Kidney epithelial cell (primary cell): ENCODE measurements at regions not wholly inside any gene's neighbourhood (a gene's known extent, or its start where the extent isn't known, plus 50 kb on each side); places are given as distances from the start of the nearest gene placed in this dataset.

Source experiments
- DNase-seq: peaks from one replicate; pipeline ENCODE4 v3.0.0-alpha.2; 2010; ENCODE audit warnings: low read depth
- H3K27me3 ChIP-seq: 2 replicates; pipeline ENCODE4 v1.6.0; 2011; ENCODE audit warnings: low read length; ENCODE audit not compliant: control insufficient read depth, insufficient read depth
- H3K36me3 ChIP-seq: 2 replicates; pipeline ENCODE4 v1.5.1; 2011; ENCODE audit warnings: low read length; ENCODE audit not compliant: control insufficient read depth, insufficient read depth
- H3K4me3 ChIP-seq: 2 replicates; pipeline ENCODE4 v1.5.1; 2011; ENCODE audit warnings: low read depth, mild to moderate bottlenecking, control low read depth, low read length
- CTCF ChIP-seq: IDR thresholded peaks from 2 replicates; pipeline ENCODE4 v1.5.1; 2011; ENCODE audit warnings: mild to moderate bottlenecking, moderate library complexity, low read length, control low read depth, inconsistent platforms; ENCODE audit not compliant: insufficient read depth, poor library complexity, severe bottlenecking

- H3K27me3 ChIP-seq = no peaks in the 10 kb centered on the region
- no peak overlapping the region for H3K4me3 ChIP-seq
- no peaks in the 10 kb centered on the region for H3K36me3 ChIP-seq
- TF ChIP-seq CTCF = no peak
- no peak for DNase-seq
Measured at GRCh38 chr20:23273776-23274175, 76.8 kb upstream of the NXT1 start.

- no peaks in the 10 kb centered on the region for H3K27me3 ChIP-seq
- TF ChIP-seq CTCF = no peak
- no peak for DNase-seq
- no peak overlapping the region for H3K4me3 ChIP-seq
- H3K36me3 ChIP-seq = no peaks in the 10 kb centered on the region
Measured at GRCh38 chr20:23272176-23273029, 78.2 kb upstream of the NXT1 start.

- Histone ChIP-seq H3K36me3 (no peaks in the 10 kb centered on the region), H3K27me3 (no peaks in the 10 kb centered on the region), H3K4me3 (no peak overlapping the region)
- peak; percentile 65 for DNase-seq
- no peak for TF ChIP-seq CTCF
Measured at GRCh38 chr20:23270382-23270911, 80.1 kb upstream of the NXT1 start.

- no peak for TF ChIP-seq CTCF
- no peak overlapping the region for H3K4me3 ChIP-seq
- no peak for DNase-seq
- H3K36me3 ChIP-seq = no peaks in the 10 kb centered on the region
- no peaks in the 10 kb centered on the region for H3K27me3 ChIP-seq
Measured at GRCh38 chr20:23269954-23270353, 80.6 kb upstream of the NXT1 start.

- Histone ChIP-seq H3K27me3 (no peaks in the 10 kb centered on the region), H3K36me3 (no peaks in the 10 kb centered on the region), H3K4me3 (no peak overlapping the region)
- DNase-seq = no peak
- TF ChIP-seq CTCF = no peak
Measured at GRCh38 chr20:23268792-23269354, 81.7 kb upstream of the NXT1 start.
